GM19193 (cell line): ENCODE measurements at regions not wholly inside any gene's neighbourhood (a gene's known extent, or its start where the extent isn't known, plus 50 kb on each side); places are given as distances from the start of the nearest gene placed in this dataset.

Experiments
- POLR2A ChIP-seq: IDR thresholded peaks from 4 replicates; pipeline ENCODE4 v1.6.1; 2011; ENCODE audit not compliant: insufficient read depth, insufficient read length; ENCODE audit errors: extremely low read depth

- no peak for TF ChIP-seq POLR2A
Observed at GRCh38 chr6:156645097-156645496, 132.1 kb upstream of the ARID1B start.

- TF ChIP-seq POLR2A: no peak
Observed at GRCh38 chr6:156639009-156639721, 138.0 kb upstream of the ARID1B start.

GRCh38 chr6:156638581-156638980, 138.6 kb upstream of the ARID1B start:
- TF ChIP-seq POLR2A: no peak

DNA sequence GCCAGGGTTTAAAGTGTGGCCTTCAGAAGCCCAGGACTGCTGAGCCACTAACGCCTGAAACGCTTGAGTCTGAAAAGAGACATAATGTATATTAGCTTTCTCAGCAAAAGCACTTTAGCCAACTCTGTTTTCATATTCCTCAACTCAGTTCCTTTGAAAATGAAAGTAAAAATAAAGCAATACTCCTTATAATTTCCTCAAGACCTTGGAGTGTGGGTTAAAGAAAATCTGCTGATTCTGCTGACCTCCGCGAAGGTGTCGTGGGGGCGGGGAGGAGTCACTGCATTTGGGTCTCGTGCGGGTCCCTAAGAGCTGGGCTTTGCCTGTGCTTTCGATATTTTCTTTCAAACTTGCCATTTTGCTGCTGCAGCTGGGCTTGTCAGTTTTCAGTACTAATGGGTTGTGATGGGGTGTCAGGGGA, 142.2 kb upstream of the ARID1B start:
- no peak for TF ChIP-seq POLR2A

DNA sequence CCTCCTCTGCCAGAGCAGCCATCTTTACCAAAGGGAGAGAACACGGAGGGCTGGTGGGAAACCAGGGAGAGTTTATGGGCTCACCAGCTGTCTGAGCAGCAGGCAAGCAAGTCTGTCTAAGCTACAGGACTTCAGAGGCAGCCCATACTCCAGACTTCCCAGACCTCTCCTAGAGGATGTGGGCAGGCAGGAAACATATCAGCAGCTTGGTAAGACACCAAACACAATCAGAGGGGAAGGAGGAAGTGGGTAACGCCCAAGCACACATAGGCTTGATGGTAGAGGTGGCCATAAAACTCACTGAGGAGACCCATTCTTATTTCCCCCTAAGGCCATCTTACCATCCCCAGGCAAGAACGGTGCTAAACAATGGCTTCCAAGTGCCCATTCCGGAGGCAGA, 143.1 kb upstream of the ARID1B start:
- TF ChIP-seq POLR2A: no peak

DNA sequence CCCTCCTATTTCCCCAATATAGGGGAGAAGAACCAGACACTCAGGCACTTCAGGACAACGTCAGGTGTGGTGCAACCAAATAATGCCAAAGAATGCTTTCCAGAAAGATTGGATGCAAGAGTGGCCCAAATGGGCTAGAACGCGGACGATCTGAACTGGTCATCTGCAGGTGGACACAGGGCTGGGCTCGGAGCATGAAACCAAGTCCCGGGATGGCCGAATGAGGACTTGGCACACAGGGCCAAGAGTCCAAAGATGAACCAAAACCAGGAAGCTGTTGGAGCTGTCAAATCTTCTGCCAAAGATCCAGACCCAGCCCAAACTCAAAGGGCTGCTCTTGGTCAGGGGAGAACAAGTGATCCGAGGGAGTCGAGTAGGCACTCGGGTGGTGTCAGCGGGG, 143.9 kb upstream of the ARID1B start:
- no peak for TF ChIP-seq POLR2A

DNA sequence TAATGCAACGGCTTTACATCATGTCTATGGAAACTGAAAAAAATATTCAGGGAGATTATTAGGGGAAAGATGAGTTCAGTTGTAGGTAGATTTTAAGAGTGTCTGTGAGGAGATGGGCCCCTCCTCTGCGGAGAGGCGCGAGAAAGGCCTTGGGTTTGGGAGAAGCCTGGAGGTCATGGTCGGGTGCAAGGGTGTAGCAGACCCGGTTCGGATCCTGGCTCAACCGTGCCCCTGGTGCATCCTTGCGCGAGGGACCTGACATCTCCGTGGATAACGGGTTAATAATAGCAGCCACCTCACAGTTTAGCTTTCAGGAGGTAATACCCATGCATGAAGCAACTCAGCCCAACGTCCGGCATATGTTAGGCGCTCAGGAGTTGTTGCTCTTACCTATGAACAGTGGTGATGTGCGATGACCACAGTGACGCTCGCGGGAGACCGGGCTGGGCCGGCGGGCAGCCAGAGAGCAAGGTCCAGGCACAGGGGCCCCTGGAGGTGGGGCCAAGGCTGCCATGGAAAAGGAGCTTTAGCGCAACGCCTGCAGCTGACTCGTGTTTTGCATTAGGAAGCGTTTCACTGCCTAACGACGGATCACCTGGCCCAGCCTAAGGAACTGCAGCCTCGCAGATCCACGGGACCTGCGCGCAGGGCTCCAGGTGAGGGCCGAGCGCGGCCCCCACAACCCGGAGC, 146.4 kb upstream of the ARID1B start:
- TF ChIP-seq POLR2A: no peak

DNA sequence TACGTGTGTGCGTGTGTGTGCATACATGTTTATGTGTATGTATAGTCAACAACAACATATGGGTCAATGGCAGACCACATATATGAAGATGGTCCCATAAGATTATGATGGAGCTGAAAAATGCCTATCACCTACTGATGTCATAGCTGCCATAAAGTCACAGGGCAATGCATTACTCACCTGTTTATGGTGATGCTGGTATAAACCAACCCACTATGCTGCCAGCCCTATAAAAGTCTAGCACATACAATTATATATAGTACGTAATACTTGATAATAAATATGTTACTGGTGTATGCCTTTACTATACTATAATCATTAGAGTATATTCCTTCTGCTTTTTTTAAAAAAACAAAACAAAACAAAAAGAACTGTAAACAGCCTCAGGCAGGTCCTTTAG, 148.4 kb upstream of the ARID1B start:
- no peak for TF ChIP-seq POLR2A

- TF ChIP-seq POLR2A: no peak
Observed at GRCh38 chr6:156627524-156627923, 149.7 kb upstream of the ARID1B start.

DNA sequence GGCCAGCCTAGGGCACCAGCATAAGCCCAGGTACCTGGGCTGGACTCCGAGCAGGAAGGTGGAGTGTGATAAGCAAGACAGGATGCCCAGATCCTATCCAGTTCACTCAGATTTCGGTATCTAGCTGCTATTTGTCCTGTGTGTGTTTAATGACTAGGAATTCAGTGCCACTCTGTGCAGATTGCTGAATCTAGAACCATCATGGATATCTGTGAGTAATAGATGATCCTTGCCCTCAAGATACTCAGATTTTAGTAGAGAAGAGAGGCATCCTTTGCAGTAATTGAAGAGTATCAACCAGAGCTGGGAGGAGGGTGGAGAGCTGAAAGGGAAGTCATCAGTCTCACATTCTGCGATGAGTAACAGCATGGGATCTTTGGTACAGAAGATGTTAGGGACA, 155.0 kb upstream of the ARID1B start:
- no peak for TF ChIP-seq POLR2A

GRCh38 chr6:156620331-156620730, 156.8 kb upstream of the ARID1B start:
- no peak for TF ChIP-seq POLR2A

- no peak for TF ChIP-seq POLR2A
Observed at GRCh38 chr6:156618600-156619205, 158.5 kb upstream of the ARID1B start.

DNA sequence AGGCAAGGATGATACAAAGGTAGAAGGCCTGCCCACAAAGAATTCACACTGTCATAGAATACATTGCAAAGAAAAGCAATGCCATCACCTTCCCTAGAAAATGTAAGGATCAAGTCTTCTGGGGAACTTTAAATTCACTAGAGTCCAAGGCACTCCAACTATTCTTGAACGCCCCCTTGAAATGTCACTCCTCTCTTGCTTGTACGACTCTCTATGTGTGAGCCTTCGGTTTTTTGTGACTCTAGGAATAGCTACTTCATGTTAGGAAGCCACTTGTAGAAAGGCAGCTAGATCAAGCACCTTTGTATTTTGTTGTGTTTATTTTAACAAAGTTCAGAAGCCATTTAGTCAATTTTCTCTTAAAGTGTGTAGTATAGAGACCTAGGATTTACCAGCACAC, 159.2 kb upstream of the ARID1B start:
- no peak for TF ChIP-seq POLR2A

DNA sequence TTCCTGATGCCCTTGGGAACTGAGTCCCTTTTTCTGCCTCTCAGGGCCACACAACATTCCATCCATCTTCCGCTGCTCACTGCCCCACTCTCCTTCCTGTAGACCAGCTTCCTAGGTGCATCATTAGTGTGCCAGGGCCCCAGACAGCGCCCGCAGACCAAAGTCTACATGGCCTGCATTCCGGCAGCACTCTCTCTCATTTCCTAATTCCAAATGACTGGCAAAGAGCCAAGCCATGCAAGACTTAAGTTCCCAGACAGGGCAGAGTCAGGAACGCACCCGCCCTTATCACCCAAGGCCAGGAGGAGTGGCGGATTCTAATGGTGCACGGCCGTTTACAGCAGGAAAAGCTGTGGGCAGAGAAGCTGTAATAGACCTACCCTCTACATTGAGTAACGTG, 159.8 kb upstream of the ARID1B start:
- TF ChIP-seq POLR2A: no peak

DNA sequence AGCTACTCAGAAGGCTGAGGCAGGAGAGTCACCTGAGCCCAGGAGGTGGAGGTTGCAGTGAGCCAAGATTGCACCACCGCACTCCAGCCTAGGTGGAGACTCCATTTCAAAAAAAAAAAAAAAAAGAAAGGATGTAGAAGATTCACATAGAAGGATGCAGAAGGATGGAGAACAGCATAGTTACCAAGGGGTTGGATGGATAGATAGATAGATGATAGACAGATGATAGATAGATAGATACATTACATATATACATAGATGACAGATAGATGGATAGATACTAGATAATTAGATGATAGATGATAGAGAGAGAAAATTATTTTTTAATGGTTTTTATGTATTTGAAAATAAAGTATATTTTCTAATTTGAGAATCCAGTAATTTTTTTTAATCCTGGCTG, 160.7 kb upstream of the ARID1B start:
- TF ChIP-seq POLR2A: no peak

GRCh38 chr6:156613996-156614395, 163.2 kb upstream of the ARID1B start:
- no peak for TF ChIP-seq POLR2A

- TF ChIP-seq POLR2A: no peak
Observed at GRCh38 chr6:156612361-156612760, 164.8 kb upstream of the ARID1B start.

GRCh38 chr6:156602066-156602385, 175.2 kb upstream of the ARID1B start:
- no peak for TF ChIP-seq POLR2A
